ENCODE measurements at regions not wholly inside any gene's neighbourhood (a gene's known extent, or its start where the extent isn't known, plus 50 kb on each side); places are given as distances from the start of the nearest gene placed in this dataset.

- no peak for DNase-seq
Observed at GRCh38 chr4:114472269-114473032, 126.2 kb upstream of the UGT8 start.

- no peak for DNase-seq
Observed at GRCh38 chr4:114474188-114474800, 124.3 kb upstream of the UGT8 start.

GRCh38 chr4:114476310-114476709 lies 122.3 kb upstream of the UGT8 start:
- DNase-seq = no peak

- no peak for DNase-seq
Observed at GRCh38 chr4:114479595-114479994, 119.0 kb upstream of the UGT8 start.

GRCh38 chr4:114481856-114482255 lies 116.8 kb upstream of the UGT8 start:
- no peak for DNase-seq

- no peak for DNase-seq
Observed at GRCh38 chr4:114487101-114487500, 111.5 kb upstream of the UGT8 start.

- DNase-seq = no peak
Observed at GRCh38 chr4:114488301-114488982, 110.2 kb upstream of the UGT8 start.

GRCh38 chr4:114494246-114494803 lies 104.3 kb upstream of the UGT8 start:
- DNase-seq = no peak

- no peak for DNase-seq
Observed at GRCh38 chr4:114495471-114495928, 103.1 kb upstream of the UGT8 start.

GRCh38 chr4:114497116-114497515 lies 101.5 kb upstream of the UGT8 start:
- no peak for DNase-seq

GRCh38 chr4:114509340-114509739 lies 89.3 kb upstream of the UGT8 start:
- no peak for DNase-seq

GRCh38 chr4:114512595-114513295 lies 85.9 kb upstream of the UGT8 start:
- DNase-seq = no peak

- DNase-seq = no peak
Observed at GRCh38 chr4:114519368-114519767, 79.2 kb upstream of the UGT8 start.

- no peak for DNase-seq
Observed at GRCh38 chr4:114527170-114527569, 71.4 kb upstream of the UGT8 start.

- DNase-seq = no peak
Observed at GRCh38 chr4:114527637-114528036, 71.0 kb upstream of the UGT8 start.

GRCh38 chr4:114535725-114536124 lies 62.9 kb upstream of the UGT8 start:
- no peak for DNase-seq

GRCh38 chr4:114537352-114537751 lies 61.3 kb upstream of the UGT8 start:
- DNase-seq = no peak

GRCh38 chr4:114538012-114538617 lies 60.5 kb upstream of the UGT8 start:
- DNase-seq = no peak

- DNase-seq = no peak
Observed at GRCh38 chr4:114539985-114540384, 58.6 kb upstream of the UGT8 start.

GRCh38 chr4:114547340-114548134 lies 51.1 kb upstream of the UGT8 start:
- no peak for DNase-seq
